Vagina (tissue), 2 donors: ENCODE measurements at regions not wholly inside any gene's neighbourhood (a gene's known extent, or its start where the extent isn't known, plus 50 kb on each side); places are given as distances from the start of the nearest gene placed in this dataset.

ENCODE experiments used
- DNase-seq, 2 donors: peaks; one replicate each; pipeline ENCODE4 v3.0.0-alpha.2; 2017; ENCODE audit errors: extremely low spot score in 2 of 2
- H3K27ac ChIP-seq: fragments of 200-600 bp; sonication (generic); one replicate; pipeline ENCODE4 v1.5.1; 2019
- H3K27me3 ChIP-seq: fragments of 200-600 bp; sonication (generic); one replicate; pipeline ENCODE4 v1.5.1; 2019
- H3K36me3 ChIP-seq, 2 donors: fragments of 200-600 bp; sonication (generic); one replicate each; pipeline ENCODE4 v1.5.1; 2017 to 2019
- H3K4me1 ChIP-seq: fragments of 200-600 bp; sonication (generic); one replicate; pipeline ENCODE4 v1.5.1; 2019
- H3K4me3 ChIP-seq, 2 donors: fragments of 200-600 bp; sonication (generic); 1 replicate in 1 of 2; 2 replicates in 1 of 2; pipeline ENCODE4 v1.5.1; 2016 to 2019
- H3K9me3 ChIP-seq: fragments of 200-600 bp; sonication (generic); one replicate; pipeline ENCODE4 v1.5.1; 2019
- POLR2A ChIP-seq, 2 donors: fragments of 450-650 bp; IDR thresholded peaks; one replicate each; pipeline ENCODE4 v1.6.1; 2017; ENCODE audit warnings: antibody characterized with exemption in 2 of 2, mild to moderate bottlenecking in 2 of 2, moderate library complexity in 2 of 2
- POLR2AphosphoS5 ChIP-seq, 2 donors: sonication (generic); formaldehyde crosslinking; IDR thresholded peaks; one replicate each; pipeline ENCODE4 v1.9.0; 2017; ENCODE audit warnings: antibody characterized with exemption in 2 of 2, mild to moderate bottlenecking in 2 of 2, low read depth in 1 of 2; ENCODE audit not compliant: insufficient read depth in 1 of 2
- intact Hi-C: fragments of 100-400 bp; cut with DNase I; formaldehyde crosslinking; loops from one replicate; pipeline ENCODE4 v1.15.1; 2023
- TF ChIP-seq, protein P1 (sequence below), 3 experiments: fragments of 450-650 bp in 2 of 3; fragments of 200-600 bp in 1 of 3; sonication (generic) in 1 of 3; IDR thresholded peaks; one replicate each; pipeline ENCODE4 v1.5.1; 2017 to 2019; ENCODE audit warnings: antibody characterized with exemption in 3 of 3, mild to moderate bottlenecking in 2 of 3, moderate library complexity in 2 of 3

DNA sequence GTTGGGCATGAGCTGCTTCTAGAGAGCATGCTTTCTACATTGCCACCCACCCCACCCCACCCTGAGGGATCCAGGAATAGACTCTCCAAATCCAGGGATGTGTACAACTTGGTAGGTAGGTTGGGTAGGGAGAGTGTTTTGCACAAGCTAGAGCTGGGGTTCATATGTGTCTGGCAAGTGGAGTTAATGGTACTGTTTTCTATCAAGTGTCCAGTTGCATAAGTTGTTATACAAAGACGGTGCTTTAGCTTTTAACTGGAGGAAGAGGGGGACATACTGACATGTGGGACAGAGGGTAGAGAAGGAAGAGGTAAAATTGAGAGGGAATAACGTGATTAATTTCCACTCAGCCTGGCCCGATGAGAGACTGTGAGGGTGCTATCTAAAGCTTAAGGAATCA lies 51.0 kb upstream of the TNC start:
- TF ChIP-seq POLR2A (IDR thresholded peaks at IDR 0.05) = no peak
- TF ChIP-seq, protein P1, sequence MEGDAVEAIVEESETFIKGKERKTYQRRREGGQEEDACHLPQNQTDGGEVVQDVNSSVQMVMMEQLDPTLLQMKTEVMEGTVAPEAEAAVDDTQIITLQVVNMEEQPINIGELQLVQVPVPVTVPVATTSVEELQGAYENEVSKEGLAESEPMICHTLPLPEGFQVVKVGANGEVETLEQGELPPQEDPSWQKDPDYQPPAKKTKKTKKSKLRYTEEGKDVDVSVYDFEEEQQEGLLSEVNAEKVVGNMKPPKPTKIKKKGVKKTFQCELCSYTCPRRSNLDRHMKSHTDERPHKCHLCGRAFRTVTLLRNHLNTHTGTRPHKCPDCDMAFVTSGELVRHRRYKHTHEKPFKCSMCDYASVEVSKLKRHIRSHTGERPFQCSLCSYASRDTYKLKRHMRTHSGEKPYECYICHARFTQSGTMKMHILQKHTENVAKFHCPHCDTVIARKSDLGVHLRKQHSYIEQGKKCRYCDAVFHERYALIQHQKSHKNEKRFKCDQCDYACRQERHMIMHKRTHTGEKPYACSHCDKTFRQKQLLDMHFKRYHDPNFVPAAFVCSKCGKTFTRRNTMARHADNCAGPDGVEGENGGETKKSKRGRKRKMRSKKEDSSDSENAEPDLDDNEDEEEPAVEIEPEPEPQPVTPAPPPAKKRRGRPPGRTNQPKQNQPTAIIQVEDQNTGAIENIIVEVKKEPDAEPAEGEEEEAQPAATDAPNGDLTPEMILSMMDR (IDR thresholded peaks at IDR 0.05) = no peak
- no peak for TF ChIP-seq POLR2AphosphoS5 (IDR thresholded peaks at IDR 0.05; ENCODE audit: insufficient read depth in 1 of 2, low read depth in 1 of 2)
- no peaks in the 10 kb centered on the region for H3K36me3 ChIP-seq
- no peak overlapping the region for H3K27ac ChIP-seq
- H3K27me3 ChIP-seq = no peaks in the 10 kb centered on the region
- intact Hi-C loops = no loop called here
- DNase-seq = no peak
- H3K9me3 ChIP-seq = no peaks in the 10 kb centered on the region
- no peak overlapping the region for H3K4me3 ChIP-seq
- no peaks in the 10 kb centered on the region for H3K4me1 ChIP-seq

GRCh38 chr9:115170358-115171073 lies 52.6 kb upstream of the TNC start:
- H3K9me3 ChIP-seq = no peaks in the 10 kb centered on the region
- no peaks in the 10 kb centered on the region for H3K4me1 ChIP-seq
- H3K36me3 ChIP-seq = no peaks in the 10 kb centered on the region
- intact Hi-C loops = no loop called here
- no peak overlapping the region for H3K27ac ChIP-seq
- H3K27me3 ChIP-seq = no peaks in the 10 kb centered on the region
- H3K4me3 ChIP-seq = no peak overlapping the region
- TF ChIP-seq POLR2A (IDR thresholded peaks at IDR 0.05) (no peak), POLR2AphosphoS5 (IDR thresholded peaks at IDR 0.05; ENCODE audit: insufficient read depth in 1 of 2, low read depth in 1 of 2) (no peak)
- TF ChIP-seq, protein P1 (IDR thresholded peaks at IDR 0.05) = no peak
- no peak for DNase-seq

DNA sequence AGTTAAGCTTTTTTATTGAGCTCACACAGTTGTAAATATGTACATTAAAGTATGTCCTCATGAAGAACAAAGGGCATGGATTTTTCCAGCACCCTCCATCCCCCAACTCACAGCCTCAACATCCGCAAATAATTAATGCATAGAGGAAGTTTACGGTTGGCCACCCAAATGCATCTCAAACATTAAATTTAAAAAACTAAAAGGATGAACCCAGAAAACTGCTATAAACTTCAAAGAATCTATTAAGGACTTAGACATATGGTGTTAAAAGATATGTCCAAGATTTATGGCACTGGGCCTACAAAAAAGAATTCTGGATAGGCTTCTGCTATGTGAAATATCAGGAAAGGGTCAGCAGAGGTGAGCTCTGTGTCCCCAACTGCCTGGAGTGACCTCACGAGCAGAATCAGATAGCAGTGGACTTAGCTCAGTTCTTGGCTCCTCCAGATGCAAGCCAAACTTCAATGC lies 54.0 kb upstream of the TNC start:
- Histone ChIP-seq H3K4me1 (no peaks in the 10 kb centered on the region), H3K36me3 (no peaks in the 10 kb centered on the region), H3K4me3 (no peak overlapping the region), H3K27me3 (no peaks in the 10 kb centered on the region), H3K27ac (no peak overlapping the region), H3K9me3 (no peaks in the 10 kb centered on the region)
- TF ChIP-seq POLR2AphosphoS5 (IDR thresholded peaks at IDR 0.05; ENCODE audit: insufficient read depth in 1 of 2, low read depth in 1 of 2) (no peak), POLR2A (IDR thresholded peaks at IDR 0.05) (no peak)
- TF ChIP-seq, protein P1 (IDR thresholded peaks at IDR 0.05) = no peak
- no peak for DNase-seq
- intact Hi-C loops = no loop called here

GRCh38 chr9:115182264-115182663 lies 64.3 kb upstream of the TNC start:
- no peaks in the 10 kb centered on the region for H3K27me3 ChIP-seq
- intact Hi-C loops = no loop called here
- no peak for TF ChIP-seq POLR2AphosphoS5 (IDR thresholded peaks at IDR 0.05; ENCODE audit: insufficient read depth in 1 of 2, low read depth in 1 of 2)
- TF ChIP-seq, protein P1 (IDR thresholded peaks at IDR 0.05) = no peak
- no peak for TF ChIP-seq POLR2A (IDR thresholded peaks at IDR 0.05)
- DNase-seq = no peak
- no peaks in the 10 kb centered on the region for H3K4me1 ChIP-seq
- no peak overlapping the region for H3K4me3 ChIP-seq
- H3K36me3 ChIP-seq = no peaks in the 10 kb centered on the region
- H3K9me3 ChIP-seq = no peaks in the 10 kb centered on the region
- H3K27ac ChIP-seq = no peak overlapping the region

- no peak overlapping the region for H3K4me3 ChIP-seq
- intact Hi-C loops = no loop called here
Observed at GRCh38 chr9:115183436-115183835, 65.5 kb upstream of the TNC start.

More at GRCh38 chr9:115183436-115183835, 65.5 kb upstream of the TNC start:
- TF ChIP-seq, protein P1 (IDR thresholded peaks at IDR 0.05) = no peak
- TF ChIP-seq POLR2AphosphoS5 (IDR thresholded peaks at IDR 0.05; ENCODE audit: insufficient read depth in 1 of 2, low read depth in 1 of 2) = no peak
- no peak for TF ChIP-seq POLR2A (IDR thresholded peaks at IDR 0.05)
- no peaks in the 10 kb centered on the region for H3K4me1 ChIP-seq
- H3K36me3 ChIP-seq = no peaks in the 10 kb centered on the region
- H3K27ac ChIP-seq = no peak overlapping the region
- H3K9me3 ChIP-seq = no peaks in the 10 kb centered on the region
- no peak for DNase-seq
- no peaks in the 10 kb centered on the region for H3K27me3 ChIP-seq
